SK-N-SH treated with all-trans-retinoic acid at 6 μM for 48 hours (cell line): ENCODE measurements at regions not wholly inside any gene's neighbourhood (a gene's known extent, or its start where the extent isn't known, plus 50 kb on each side); places are given as distances from the start of the nearest gene placed in this dataset.

Source experiments
- TCF4 ChIP-seq: fragments of 250-450 bp; sonication (Bioruptor Pico); IDR thresholded peaks from 2 replicates; pipeline ENCODE4 v1.8.0; 2021; ENCODE audit warnings: mild to moderate bottlenecking, moderate library complexity, borderline replicate concordance
- ZC3H10 ChIP-seq: fragments of 250-450 bp; sonication (Bioruptor Pico); IDR thresholded peaks from 2 replicates; pipeline ENCODE4 v1.5.1; 2021; ENCODE audit warnings: mild to moderate bottlenecking, moderate library complexity
- TF ChIP-seq, protein P1 (sequence below): fragments of 250-450 bp; sonication (Bioruptor Pico); IDR thresholded peaks from 2 replicates; pipeline ENCODE4 v1.5.0; 2020; ENCODE audit warnings: mild to moderate bottlenecking, moderate library complexity
- TF ChIP-seq, protein P2 (sequence below): fragments of 250-450 bp; sonication (Bioruptor Pico); IDR thresholded peaks from 2 replicates; pipeline ENCODE4 v1.5.1; 2020; ENCODE audit warnings: low read depth, mild to moderate bottlenecking, moderate library complexity
- TF ChIP-seq, protein P3 (sequence below): fragments of 250-450 bp; sonication (Bioruptor Pico); IDR thresholded peaks from 2 replicates; pipeline ENCODE4 v1.8.0; 2020; ENCODE audit warnings: mild to moderate bottlenecking, moderate library complexity, borderline replicate concordance
- TF ChIP-seq, protein P4 (sequence below): fragments of 250-450 bp; sonication (Bioruptor Pico); IDR thresholded peaks from 2 replicates; pipeline ENCODE4 v1.8.0; 2021; ENCODE audit warnings: low read depth, mild to moderate bottlenecking, moderate library complexity, borderline replicate concordance

DNA sequence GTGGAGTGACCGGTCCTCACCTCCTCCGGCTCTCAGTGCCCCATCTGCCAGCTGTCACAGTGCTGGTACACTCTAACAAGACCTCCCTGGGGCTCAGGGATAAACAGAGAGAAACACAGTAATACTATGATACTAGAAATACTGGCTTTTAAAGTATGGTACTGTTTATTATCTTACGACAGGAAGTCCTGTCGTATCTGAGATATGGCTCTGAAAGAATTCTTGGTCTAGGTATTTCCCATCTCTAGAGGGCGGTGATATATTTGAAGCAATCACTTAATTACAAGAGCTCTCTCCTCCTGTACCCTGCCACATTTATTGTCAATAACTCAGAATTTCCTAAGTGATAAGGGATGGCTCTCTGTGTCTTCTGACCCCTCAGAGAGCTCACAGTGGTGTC lies 119.1 kb downstream of the RRM1 start:
- TF ChIP-seq, protein P1, sequence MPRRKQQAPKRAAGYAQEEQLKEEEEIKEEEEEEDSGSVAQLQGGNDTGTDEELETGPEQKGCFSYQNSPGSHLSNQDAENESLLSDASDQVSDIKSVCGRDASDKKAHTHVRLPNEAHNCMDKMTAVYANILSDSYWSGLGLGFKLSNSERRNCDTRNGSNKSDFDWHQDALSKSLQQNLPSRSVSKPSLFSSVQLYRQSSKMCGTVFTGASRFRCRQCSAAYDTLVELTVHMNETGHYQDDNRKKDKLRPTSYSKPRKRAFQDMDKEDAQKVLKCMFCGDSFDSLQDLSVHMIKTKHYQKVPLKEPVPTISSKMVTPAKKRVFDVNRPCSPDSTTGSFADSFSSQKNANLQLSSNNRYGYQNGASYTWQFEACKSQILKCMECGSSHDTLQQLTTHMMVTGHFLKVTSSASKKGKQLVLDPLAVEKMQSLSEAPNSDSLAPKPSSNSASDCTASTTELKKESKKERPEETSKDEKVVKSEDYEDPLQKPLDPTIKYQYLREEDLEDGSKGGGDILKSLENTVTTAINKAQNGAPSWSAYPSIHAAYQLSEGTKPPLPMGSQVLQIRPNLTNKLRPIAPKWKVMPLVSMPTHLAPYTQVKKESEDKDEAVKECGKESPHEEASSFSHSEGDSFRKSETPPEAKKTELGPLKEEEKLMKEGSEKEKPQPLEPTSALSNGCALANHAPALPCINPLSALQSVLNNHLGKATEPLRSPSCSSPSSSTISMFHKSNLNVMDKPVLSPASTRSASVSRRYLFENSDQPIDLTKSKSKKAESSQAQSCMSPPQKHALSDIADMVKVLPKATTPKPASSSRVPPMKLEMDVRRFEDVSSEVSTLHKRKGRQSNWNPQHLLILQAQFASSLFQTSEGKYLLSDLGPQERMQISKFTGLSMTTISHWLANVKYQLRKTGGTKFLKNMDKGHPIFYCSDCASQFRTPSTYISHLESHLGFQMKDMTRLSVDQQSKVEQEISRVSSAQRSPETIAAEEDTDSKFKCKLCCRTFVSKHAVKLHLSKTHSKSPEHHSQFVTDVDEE (CRISPR knock-in tag): no peak
- TF ChIP-seq, protein P2, sequence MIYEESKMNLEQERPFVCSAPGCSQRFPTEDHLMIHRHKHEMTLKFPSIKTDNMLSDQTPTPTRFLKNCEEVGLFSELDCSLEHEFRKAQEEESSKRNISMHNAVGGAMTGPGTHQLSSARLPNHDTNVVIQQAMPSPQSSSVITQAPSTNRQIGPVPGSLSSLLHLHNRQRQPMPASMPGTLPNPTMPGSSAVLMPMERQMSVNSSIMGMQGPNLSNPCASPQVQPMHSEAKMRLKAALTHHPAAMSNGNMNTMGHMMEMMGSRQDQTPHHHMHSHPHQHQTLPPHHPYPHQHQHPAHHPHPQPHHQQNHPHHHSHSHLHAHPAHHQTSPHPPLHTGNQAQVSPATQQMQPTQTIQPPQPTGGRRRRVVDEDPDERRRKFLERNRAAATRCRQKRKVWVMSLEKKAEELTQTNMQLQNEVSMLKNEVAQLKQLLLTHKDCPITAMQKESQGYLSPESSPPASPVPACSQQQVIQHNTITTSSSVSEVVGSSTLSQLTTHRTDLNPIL (CRISPR knock-in tag): no peak
- TF ChIP-seq TCF4 (CRISPR knock-in tag) (no peak), ZC3H10 (no peak)
- TF ChIP-seq, protein P3, sequence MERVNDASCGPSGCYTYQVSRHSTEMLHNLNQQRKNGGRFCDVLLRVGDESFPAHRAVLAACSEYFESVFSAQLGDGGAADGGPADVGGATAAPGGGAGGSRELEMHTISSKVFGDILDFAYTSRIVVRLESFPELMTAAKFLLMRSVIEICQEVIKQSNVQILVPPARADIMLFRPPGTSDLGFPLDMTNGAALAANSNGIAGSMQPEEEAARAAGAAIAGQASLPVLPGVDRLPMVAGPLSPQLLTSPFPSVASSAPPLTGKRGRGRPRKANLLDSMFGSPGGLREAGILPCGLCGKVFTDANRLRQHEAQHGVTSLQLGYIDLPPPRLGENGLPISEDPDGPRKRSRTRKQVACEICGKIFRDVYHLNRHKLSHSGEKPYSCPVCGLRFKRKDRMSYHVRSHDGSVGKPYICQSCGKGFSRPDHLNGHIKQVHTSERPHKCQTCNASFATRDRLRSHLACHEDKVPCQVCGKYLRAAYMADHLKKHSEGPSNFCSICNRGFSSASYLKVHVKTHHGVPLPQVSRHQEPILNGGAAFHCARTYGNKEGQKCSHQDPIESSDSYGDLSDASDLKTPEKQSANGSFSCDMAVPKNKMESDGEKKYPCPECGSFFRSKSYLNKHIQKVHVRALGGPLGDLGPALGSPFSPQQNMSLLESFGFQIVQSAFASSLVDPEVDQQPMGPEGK: no peak
- TF ChIP-seq, protein P4, sequence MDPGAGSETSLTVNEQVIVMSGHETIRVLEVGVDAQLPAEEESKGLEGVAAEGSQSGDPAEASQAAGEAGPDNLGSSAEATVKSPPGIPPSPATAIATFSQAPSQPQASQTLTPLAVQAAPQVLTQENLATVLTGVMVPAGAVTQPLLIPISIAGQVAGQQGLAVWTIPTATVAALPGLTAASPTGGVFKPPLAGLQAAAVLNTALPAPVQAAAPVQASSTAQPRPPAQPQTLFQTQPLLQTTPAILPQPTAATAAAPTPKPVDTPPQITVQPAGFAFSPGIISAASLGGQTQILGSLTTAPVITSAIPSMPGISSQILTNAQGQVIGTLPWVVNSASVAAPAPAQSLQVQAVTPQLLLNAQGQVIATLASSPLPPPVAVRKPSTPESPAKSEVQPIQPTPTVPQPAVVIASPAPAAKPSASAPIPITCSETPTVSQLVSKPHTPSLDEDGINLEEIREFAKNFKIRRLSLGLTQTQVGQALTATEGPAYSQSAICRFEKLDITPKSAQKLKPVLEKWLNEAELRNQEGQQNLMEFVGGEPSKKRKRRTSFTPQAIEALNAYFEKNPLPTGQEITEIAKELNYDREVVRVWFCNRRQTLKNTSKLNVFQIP (CRISPR knock-in tag): no peak
